Psoas muscle (tissue), 7 donors: ENCODE measurements at regions not wholly inside any gene's neighbourhood (a gene's known extent, or its start where the extent isn't known, plus 50 kb on each side); places are given as distances from the start of the nearest gene placed in this dataset.
"Not testable (repeated sequence)": the region's sequence is repeated elsewhere in the genome, so short reads cannot be mapped to it uniquely, and the experiment has no call there.

Experiments used
- ATAC-seq, 4 donors: fragments of 200-7000 bp; cut with Tn5 transposase; one replicate each; pipeline ENCODE4 v1.9.1; 2020; ENCODE audit warnings: moderate library complexity in 3 of 4, mild to moderate bottlenecking in 2 of 4
- DNase-seq, 2 donors: peaks; one replicate each; pipeline ENCODE4 v3.0.0-alpha.2; 2020
- H3K27ac ChIP-seq: fragments of 200-600 bp; one replicate; pipeline ENCODE4 v1.8.0; 2022
- H3K27me3 ChIP-seq, 3 donors: fragments of 200-600 bp in 1 of 3; one replicate each; pipeline versions ENCODE4 v1.6.1 to v1.8.0; 2013 to 2022; ENCODE audit warnings: low read length in 2 of 3, mild to moderate bottlenecking in 2 of 3, moderate library complexity in 1 of 3; ENCODE audit not compliant: insufficient read depth in 3 of 3
- H3K36me3 ChIP-seq, 2 donors: fragments of 200-600 bp in 1 of 2; one replicate each; pipeline versions ENCODE4 v1.6.1 to v1.8.0; 2013 to 2022; ENCODE audit warnings: low read depth in 1 of 2, mild to moderate bottlenecking in 1 of 2, moderate library complexity in 1 of 2; ENCODE audit not compliant: insufficient read depth in 1 of 2
- H3K4me1 ChIP-seq: fragments of 200-600 bp; one replicate; pipeline ENCODE4 v1.8.0; 2022
- H3K4me3 ChIP-seq: fragments of 200-600 bp; one replicate; pipeline ENCODE4 v1.8.0; 2022; ENCODE audit warnings: mild to moderate bottlenecking
- H3K9me3 ChIP-seq: fragments of 200-600 bp; one replicate; pipeline ENCODE4 v1.8.0; 2022
- WGBS, 3 donors: extraction: QIAGEN DNeasy Blood & Tissue Kit; methylation state at CpG; one replicate each; pipeline versions ENCODE4 v1.1.6 to v1.1.7; 2013; 5-methylcytosine and 5-hydroxymethylcytosine counted together
- intact Hi-C, 2 donors: fragments of 100-400 bp; cut with DNase I; formaldehyde crosslinking; loops; one replicate each; pipeline versions ENCODE4 v1.11.0 to v1.14.2; 2022
- TF ChIP-seq, protein P1 (sequence below): fragments of 200-600 bp; IDR thresholded peaks from one replicate; pipeline ENCODE4 v1.8.0; 2022; ENCODE audit warnings: antibody characterized with exemption
- donor health status: healthy with polysubstance abuse.
- donor health status: DM: no; HTN: no; CAD: no; lungs with moderate emphysema.
- donor health status: Bipolar disorder and iron deficiency.
- donor health status: healthy.
- donor health status: DM: yes; HTN: yes; CAD: no.
- donor health status: DM: no; HTN: no; CAD: no.
- donor health status: DM: yes; HTN: yes; CAD: no.

DNA sequence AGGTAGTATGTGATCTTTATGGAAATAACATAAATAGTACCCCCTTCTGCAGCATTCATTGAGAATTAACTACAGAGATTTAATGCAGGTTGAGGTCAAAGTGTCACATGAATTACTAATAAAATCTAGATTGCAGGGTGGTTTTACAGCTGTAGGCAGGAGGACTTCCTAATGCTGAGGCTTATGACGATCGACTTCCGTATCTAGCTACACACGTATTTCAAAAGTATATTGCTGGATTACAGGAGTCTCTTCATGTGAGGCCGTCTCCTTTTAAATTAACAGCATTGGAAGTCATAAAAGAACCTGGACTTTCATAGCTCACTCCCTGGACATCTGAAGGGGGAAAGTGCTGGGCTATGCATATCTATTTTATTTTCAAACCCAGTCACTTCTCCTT is 180.9 kb downstream of the OSTF1 start:
- Histone ChIP-seq H3K4me1 (no peaks in the 10 kb centered on the region), H3K4me3 (no peak overlapping the region), H3K27me3 (peaks cover 0 to 2% (median 0%) of the 10 kb centered on the region in 3 donors), H3K36me3 (no peaks in the 10 kb centered on the region), H3K27ac (no peak overlapping the region), H3K9me3 (no peaks in the 10 kb centered on the region)
- ATAC-seq = no peak
- TF ChIP-seq, protein P1, sequence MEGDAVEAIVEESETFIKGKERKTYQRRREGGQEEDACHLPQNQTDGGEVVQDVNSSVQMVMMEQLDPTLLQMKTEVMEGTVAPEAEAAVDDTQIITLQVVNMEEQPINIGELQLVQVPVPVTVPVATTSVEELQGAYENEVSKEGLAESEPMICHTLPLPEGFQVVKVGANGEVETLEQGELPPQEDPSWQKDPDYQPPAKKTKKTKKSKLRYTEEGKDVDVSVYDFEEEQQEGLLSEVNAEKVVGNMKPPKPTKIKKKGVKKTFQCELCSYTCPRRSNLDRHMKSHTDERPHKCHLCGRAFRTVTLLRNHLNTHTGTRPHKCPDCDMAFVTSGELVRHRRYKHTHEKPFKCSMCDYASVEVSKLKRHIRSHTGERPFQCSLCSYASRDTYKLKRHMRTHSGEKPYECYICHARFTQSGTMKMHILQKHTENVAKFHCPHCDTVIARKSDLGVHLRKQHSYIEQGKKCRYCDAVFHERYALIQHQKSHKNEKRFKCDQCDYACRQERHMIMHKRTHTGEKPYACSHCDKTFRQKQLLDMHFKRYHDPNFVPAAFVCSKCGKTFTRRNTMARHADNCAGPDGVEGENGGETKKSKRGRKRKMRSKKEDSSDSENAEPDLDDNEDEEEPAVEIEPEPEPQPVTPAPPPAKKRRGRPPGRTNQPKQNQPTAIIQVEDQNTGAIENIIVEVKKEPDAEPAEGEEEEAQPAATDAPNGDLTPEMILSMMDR = no peak
- DNase-seq = no peak
- WGBS, 3 donors = 59 to 70% (median 63%) methylated on average over 5 of the region's 5 CpGs
- intact Hi-C loops = loop anchor here (10.0 kb wide), 3 partner anchors 586 to 1036 kb away; no protein-coding TSS in a partner anchor

DNA sequence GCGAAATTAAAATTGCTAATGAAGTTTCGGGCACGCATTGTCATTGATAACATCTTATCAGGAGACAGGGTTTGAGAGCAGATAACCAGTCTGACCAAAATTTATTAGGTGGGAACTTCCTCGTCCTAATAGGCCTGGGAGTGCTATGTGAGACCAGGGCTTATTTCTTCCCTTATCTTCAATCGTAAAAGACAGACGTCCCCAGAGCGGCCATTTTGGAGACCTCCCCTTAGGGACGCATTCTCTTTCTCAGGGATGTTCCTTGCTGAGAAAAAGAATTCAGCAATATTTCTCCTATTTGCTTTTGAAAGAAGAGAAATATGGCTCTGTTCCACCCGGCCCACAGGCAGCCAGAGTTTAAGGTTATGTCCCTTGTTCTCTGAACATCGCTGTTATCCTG is 184.7 kb downstream of the OSTF1 start:
- H3K36me3 ChIP-seq, H3K27ac ChIP-seq, intact Hi-C loops, H3K9me3 ChIP-seq, H3K4me3 ChIP-seq, ATAC-seq, H3K4me1 ChIP-seq, DNase-seq, H3K27me3 ChIP-seq: not testable (repeated sequence)
- 85 to 93% (median 90%) methylated on average over 7 to 9 of the region's 10 CpGs for WGBS, 3 donors

- ATAC-seq (no peak), DNase-seq (no peak)
- TF ChIP-seq, protein P1 = no peak
- no peaks in the 10 kb centered on the region for H3K4me1 ChIP-seq
- no peaks in the 10 kb centered on the region for H3K36me3 ChIP-seq
- intact Hi-C loops = no loop called here
- H3K4me3 ChIP-seq = no peak overlapping the region
- no peaks in the 10 kb centered on the region for H3K27me3 ChIP-seq
- no peak overlapping the region for H3K27ac ChIP-seq
- no peaks in the 10 kb centered on the region for H3K9me3 ChIP-seq
Measured at GRCh38 chr9:75274781-75275180, 186.5 kb downstream of the OSTF1 start.

DNA sequence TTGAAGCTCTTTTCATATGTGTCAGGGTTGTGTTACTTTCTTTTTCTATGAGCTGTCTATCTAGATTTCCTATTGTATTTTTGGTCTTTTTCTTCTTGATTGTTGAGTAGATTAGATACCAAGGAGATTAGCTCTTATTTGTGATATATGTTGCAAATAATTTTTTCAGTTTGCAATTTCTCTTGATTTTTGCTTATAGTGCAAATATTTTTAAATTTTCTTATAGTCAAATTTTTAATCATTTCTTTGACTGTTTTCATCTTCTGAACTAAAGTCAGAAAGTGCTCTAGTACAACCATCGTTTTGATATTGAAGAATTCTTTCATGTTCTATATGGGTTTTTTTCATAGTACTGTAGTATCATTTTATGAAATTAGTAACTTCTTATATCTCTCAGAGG is 193.7 kb downstream of the OSTF1 start:
- ATAC-seq = no peak
- Histone ChIP-seq H3K9me3 (peaks cover 3% of the 10 kb centered on the region), H3K4me3 (no peak overlapping the region), H3K27ac (no peak overlapping the region), H3K36me3 (no peaks in the 10 kb centered on the region), H3K27me3 (no peaks in the 10 kb centered on the region), H3K4me1 (no peaks in the 10 kb centered on the region)
- DNase-seq = no peak
- WGBS, 3 donors = 94 to 98% (median 94%) methylated on average over 1 of the region's 1 CpG
- TF ChIP-seq, protein P1 = no peak
- intact Hi-C loops = no loop called here

- H3K36me3 ChIP-seq = no peaks in the 10 kb centered on the region
- H3K4me3 ChIP-seq = no peak overlapping the region
- ATAC-seq = no peak
- H3K27ac ChIP-seq = no peak overlapping the region
- intact Hi-C loops = no loop called here
- no peaks in the 10 kb centered on the region for H3K4me1 ChIP-seq
- no peaks in the 10 kb centered on the region for H3K9me3 ChIP-seq
- no peaks in the 10 kb centered on the region for H3K27me3 ChIP-seq
- TF ChIP-seq, protein P1 = no peak
- no peak for DNase-seq
Measured at GRCh38 chr9:75289332-75289731, 201.0 kb downstream of the OSTF1 start.
